ENCODE measurements at regions not wholly inside any gene's neighbourhood (a gene's known extent, or its start where the extent isn't known, plus 50 kb on each side); places are given as distances from the start of the nearest gene placed in this dataset.

DNA sequence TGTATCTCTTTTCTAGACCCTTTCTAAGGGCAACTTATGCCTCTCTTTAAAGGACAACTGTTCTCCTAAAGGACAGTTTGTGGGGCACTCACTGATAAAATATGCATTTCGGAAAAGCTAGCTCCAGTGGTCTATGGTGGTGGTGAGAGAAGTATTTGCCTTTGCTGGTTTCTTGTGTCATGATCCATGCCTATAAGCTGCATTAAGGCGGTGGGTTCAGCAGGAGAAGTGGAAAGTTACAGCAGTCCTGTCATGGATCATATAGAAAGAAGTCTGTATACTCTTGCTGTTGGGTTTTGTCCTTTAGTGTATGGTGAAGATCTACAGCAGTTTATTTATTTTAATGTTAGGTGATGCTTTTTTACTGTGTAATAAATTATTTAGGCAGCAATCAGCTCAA lies 563.9 kb upstream of the PSMD7 start:
- Histone ChIP-seq H3K4me3 (no peak overlapping the region), H3K9me3 (no peaks in the 10 kb centered on the region), H3K27ac (no peak overlapping the region), H3K4me1 (no peaks in the 10 kb centered on the region), H3K27me3 (no peaks in the 10 kb centered on the region), H3K36me3 (no peaks in the 10 kb centered on the region)
- WGBS, 2 donors (ENCODE audit: low coverage in 1 of 2) = 83 to 88% methylated on average over 2 of the region's 2 CpGs
- no peak for DNase-seq
- intact Hi-C loops (cut with DNase I; ENCODE audit: low total_unique reads) (no loop called here), in situ Hi-C loops (cut with MboI; ENCODE audit: low pct_ligation_motif_present in 1 of 4, low pct_unique_long_range_greater_than_20kb in 1 of 4, low sequenced_read_pairs in 3 of 4) (no loop called here)
- no peak for TF ChIP-seq POLR2AphosphoS5 (IDR thresholded peaks at IDR 0.05)

DNA sequence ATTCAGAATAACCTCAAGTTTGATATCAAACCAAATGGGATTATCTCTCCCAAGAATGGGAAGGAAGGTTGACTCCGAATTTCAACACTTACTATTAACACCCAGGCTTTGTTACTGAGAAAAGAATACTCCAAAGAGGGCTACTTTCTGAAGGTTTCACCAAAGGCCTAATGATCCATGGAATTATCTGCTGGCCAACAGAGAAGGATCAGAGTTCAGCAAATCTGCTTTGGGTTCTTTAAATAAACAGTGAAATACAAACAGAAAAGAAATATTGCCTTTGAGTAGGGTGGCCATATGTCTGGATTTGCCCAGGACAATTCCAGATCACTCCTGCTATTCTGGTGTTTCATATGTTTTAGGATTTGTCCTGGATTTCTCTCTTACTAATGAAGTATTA lies 564.5 kb upstream of the PSMD7 start:
- intact Hi-C loops (cut with DNase I; ENCODE audit: low total_unique reads) = no loop called here
- in situ Hi-C loops (cut with MboI; ENCODE audit: low pct_ligation_motif_present in 1 of 4, low pct_unique_long_range_greater_than_20kb in 1 of 4, low sequenced_read_pairs in 3 of 4) = no loop called here

DNA sequence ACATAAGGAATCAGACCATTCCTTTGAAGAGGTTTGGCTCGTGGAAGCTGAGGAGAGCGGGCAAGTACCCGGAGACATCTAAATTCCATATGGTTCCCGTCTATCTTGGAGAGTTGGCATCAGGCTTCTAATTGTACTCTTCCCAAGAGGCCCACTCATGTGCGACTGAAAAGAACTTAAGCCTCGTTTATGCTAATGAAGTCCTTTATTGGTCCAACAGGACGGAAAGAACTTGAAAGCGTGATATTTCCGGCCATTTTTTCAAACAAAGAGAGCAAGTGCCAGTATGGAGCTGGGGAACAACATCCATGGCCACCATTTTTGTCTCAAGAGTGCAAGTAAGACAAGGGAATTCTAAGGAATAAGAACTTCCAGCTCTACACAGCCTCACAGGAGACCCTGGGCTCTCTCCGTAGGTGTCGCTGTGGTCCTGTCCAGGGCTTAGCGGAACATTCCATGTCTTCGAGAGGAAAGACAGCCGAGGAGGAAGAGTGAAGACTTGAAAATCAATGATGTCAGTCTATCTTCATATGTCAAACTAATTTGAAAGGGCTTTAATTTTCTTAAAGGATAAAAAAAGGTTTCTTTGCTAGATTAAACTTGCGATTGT lies 566.0 kb upstream of the PSMD7 start:
- in situ Hi-C loops (cut with MboI; ENCODE audit: low pct_ligation_motif_present in 1 of 4, low pct_unique_long_range_greater_than_20kb in 1 of 4, low sequenced_read_pairs in 3 of 4) (no loop called here), intact Hi-C loops (cut with DNase I; ENCODE audit: low total_unique reads) (no loop called here)

More for the DNA sequence above, 564.5 kb upstream of the PSMD7 start:
- no peak overlapping the region for H3K4me3 ChIP-seq
- H3K9me3 ChIP-seq = no peaks in the 10 kb centered on the region
- H3K27ac ChIP-seq = no peak overlapping the region
- H3K4me1 ChIP-seq = no peaks in the 10 kb centered on the region
- no peak for DNase-seq
- no peaks in the 10 kb centered on the region for H3K27me3 ChIP-seq
- TF ChIP-seq EP300 (IDR thresholded peaks at IDR 0.05; ENCODE audit: low read depth) (no peak), POLR2A (IDR thresholded peaks at IDR 0.05) (no peak), POLR2AphosphoS5 (IDR thresholded peaks at IDR 0.05) (no peak)
- TF ChIP-seq, protein P1, sequence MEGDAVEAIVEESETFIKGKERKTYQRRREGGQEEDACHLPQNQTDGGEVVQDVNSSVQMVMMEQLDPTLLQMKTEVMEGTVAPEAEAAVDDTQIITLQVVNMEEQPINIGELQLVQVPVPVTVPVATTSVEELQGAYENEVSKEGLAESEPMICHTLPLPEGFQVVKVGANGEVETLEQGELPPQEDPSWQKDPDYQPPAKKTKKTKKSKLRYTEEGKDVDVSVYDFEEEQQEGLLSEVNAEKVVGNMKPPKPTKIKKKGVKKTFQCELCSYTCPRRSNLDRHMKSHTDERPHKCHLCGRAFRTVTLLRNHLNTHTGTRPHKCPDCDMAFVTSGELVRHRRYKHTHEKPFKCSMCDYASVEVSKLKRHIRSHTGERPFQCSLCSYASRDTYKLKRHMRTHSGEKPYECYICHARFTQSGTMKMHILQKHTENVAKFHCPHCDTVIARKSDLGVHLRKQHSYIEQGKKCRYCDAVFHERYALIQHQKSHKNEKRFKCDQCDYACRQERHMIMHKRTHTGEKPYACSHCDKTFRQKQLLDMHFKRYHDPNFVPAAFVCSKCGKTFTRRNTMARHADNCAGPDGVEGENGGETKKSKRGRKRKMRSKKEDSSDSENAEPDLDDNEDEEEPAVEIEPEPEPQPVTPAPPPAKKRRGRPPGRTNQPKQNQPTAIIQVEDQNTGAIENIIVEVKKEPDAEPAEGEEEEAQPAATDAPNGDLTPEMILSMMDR (IDR thresholded peaks at IDR 0.05) = no peak
- H3K36me3 ChIP-seq = no peaks in the 10 kb centered on the region
- 60 to 68% methylated on average over 1 of the region's 1 CpG for WGBS, 2 donors (ENCODE audit: low coverage in 1 of 2)

DNA sequence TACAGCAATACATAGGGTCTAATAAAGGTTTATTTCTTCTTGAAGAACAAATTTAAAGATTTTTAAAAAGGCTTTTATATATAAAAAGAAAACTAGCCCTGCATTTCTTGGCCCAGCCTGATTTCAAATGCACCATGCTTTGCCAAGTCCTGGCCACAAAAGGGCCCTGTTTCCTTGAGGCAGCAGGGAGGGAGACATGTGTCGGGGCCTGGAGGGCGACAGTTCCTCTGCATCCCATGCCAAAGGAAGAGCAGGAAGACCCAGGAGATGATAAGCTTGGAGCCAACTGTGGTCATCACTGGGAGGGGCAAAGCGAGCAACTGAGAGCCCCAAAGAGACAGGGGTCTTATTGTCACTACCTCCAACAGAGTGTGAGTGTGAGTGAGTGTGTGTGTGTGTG lies 571.5 kb upstream of the PSMD7 start:
- no peak for TF ChIP-seq EP300 (IDR thresholded peaks at IDR 0.05; ENCODE audit: low read depth)
- TF ChIP-seq, protein P1 (IDR thresholded peaks at IDR 0.05) = no peak
- TF ChIP-seq POLR2AphosphoS5 (IDR thresholded peaks at IDR 0.05) = no peak
- TF ChIP-seq POLR2A (IDR thresholded peaks at IDR 0.05) = no peak
- H3K4me1 ChIP-seq = no peaks in the 10 kb centered on the region
- H3K9me3 ChIP-seq = no peaks in the 10 kb centered on the region
- H3K27me3 ChIP-seq = no peaks in the 10 kb centered on the region
- no peak overlapping the region for H3K4me3 ChIP-seq
- in situ Hi-C loops (cut with MboI; ENCODE audit: low pct_ligation_motif_present in 1 of 4, low pct_unique_long_range_greater_than_20kb in 1 of 4, low sequenced_read_pairs in 3 of 4) = no loop called here
- intact Hi-C loops (cut with DNase I; ENCODE audit: low total_unique reads) = no loop called here
- H3K27ac ChIP-seq = no peak overlapping the region
- 50 to 67% methylated on average over 1 to 3 of the region's 3 CpGs for WGBS, 2 donors (ENCODE audit: low coverage in 1 of 2)
- DNase-seq = no peak
- no peaks in the 10 kb centered on the region for H3K36me3 ChIP-seq

More for the DNA sequence above, 566.0 kb upstream of the PSMD7 start:
- TF ChIP-seq, protein P1 (IDR thresholded peaks at IDR 0.05) = no peak
- no peak for TF ChIP-seq POLR2AphosphoS5 (IDR thresholded peaks at IDR 0.05)
- no peak for TF ChIP-seq EP300 (IDR thresholded peaks at IDR 0.05; ENCODE audit: low read depth)
- no peak for TF ChIP-seq POLR2A (IDR thresholded peaks at IDR 0.05)
- Histone ChIP-seq H3K27me3 (no peaks in the 10 kb centered on the region), H3K27ac (no peak overlapping the region), H3K4me1 (no peaks in the 10 kb centered on the region), H3K9me3 (no peaks in the 10 kb centered on the region), H3K4me3 (no peak overlapping the region), H3K36me3 (no peaks in the 10 kb centered on the region)
- no peak for DNase-seq
- WGBS, 2 donors (ENCODE audit: low coverage in 1 of 2) = 89 to 95% methylated on average over 12 to 15 of the region's 15 CpGs

DNA sequence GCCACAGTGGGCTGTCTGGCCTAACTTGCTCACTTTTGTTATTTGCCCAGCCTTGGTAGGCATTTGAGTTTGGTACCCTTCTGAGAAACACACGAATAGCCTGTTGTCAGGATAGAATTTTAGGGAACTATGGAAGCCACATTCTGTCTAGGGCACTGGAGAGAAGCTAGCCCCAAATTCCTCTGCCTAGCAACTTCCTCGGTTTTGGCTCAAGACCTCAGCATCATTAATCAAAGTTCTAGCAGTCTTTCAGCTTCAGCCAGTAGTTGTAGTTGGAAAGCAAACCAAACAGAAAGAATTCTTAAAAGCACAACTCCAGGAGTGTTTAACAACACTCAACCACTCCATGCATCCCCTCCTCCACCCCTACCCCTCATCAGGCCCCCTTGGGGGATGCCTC lies 572.1 kb upstream of the PSMD7 start:
- no peak overlapping the region for H3K4me3 ChIP-seq
- 45% methylated on average over 2 of the region's 2 CpGs; no CpG with 5 or more reads in 1 of the 2 donors for WGBS, 2 donors (ENCODE audit: low coverage in 1 of 2)
- in situ Hi-C loops (cut with MboI; ENCODE audit: low pct_ligation_motif_present in 1 of 4, low pct_unique_long_range_greater_than_20kb in 1 of 4, low sequenced_read_pairs in 3 of 4) (no loop called here), intact Hi-C loops (cut with DNase I; ENCODE audit: low total_unique reads) (no loop called here)
- H3K27ac ChIP-seq = no peak overlapping the region
- TF ChIP-seq EP300 (IDR thresholded peaks at IDR 0.05; ENCODE audit: low read depth) = no peak
- no peak for TF ChIP-seq POLR2A (IDR thresholded peaks at IDR 0.05)
- no peak for TF ChIP-seq POLR2AphosphoS5 (IDR thresholded peaks at IDR 0.05)
- TF ChIP-seq, protein P1 (IDR thresholded peaks at IDR 0.05) = no peak
- H3K36me3 ChIP-seq = no peaks in the 10 kb centered on the region
- H3K27me3 ChIP-seq = no peaks in the 10 kb centered on the region
- H3K4me1 ChIP-seq = no peaks in the 10 kb centered on the region
- no peak for DNase-seq
- H3K9me3 ChIP-seq = no peaks in the 10 kb centered on the region
